HCT116 (cell line): ENCODE measurements at regions not wholly inside any gene's neighbourhood (a gene's known extent, or its start where the extent isn't known, plus 50 kb on each side); places are given as distances from the start of the nearest gene placed in this dataset.

ENCODE experiments used
- ATAC-seq: fragments of 200-7000 bp; cut with Tn5 transposase; 2 replicates; pipeline ENCODE4 v1.9.1; 2020; ENCODE audit warnings: mild to moderate bottlenecking, moderate library complexity
- BruUV-seq: library from RNA; stranded (reverse); fragments of 400-500 nt; replicated peaks from 2 replicates; lab custom pipeline; 2021; lab: Mats Ljungman, UMichigan
- CTCF ChIA-PET: fragments of 300-600 bp; sonication (Branson Sonifier 250); formaldehyde crosslinking; loops from one replicate; lab custom pipeline; 2021; ENCODE audit warnings: antibody characterized with exemption; lab: Charles Lee
- POLR2A ChIA-PET: fragments of 300-600, 350-600 bp; sonication (Branson Sonifier 250); formaldehyde crosslinking; loops from one replicate; lab custom pipeline; 2021; ENCODE audit warnings: antibody characterized with exemption; lab: Charles Lee
- RAD21 ChIA-PET, 2 experiments: fragments of 300-600 bp; sonication (Branson Sonifier 250); formaldehyde crosslinking; loops; one replicate each; lab custom pipeline; 2023; ENCODE audit warnings: low total read pairs in 2 of 2; ENCODE audit not compliant: uncharacterized antibody in 2 of 2, unreplicated experiment in 2 of 2, low non-redundant PET in 1 of 2; lab: Charles Lee
- DNase-seq: peaks from one replicate; pipeline ENCODE4 v3.0.0-alpha.2; 2010; ENCODE audit warnings: low read depth, low spot score
- H2AFZ ChIP-seq: fragments of 200-600 bp; shearing (Covaris generic), sonication (generic); 2 replicates; pipeline ENCODE4 v1.6.1; 2017; ENCODE audit warnings: low read depth, mixed run types, mixed read lengths, antibody characterized with exemption, low read length; ENCODE audit not compliant: poor library complexity, severe bottlenecking
- H3K27ac ChIP-seq: 2 replicates; pipeline ENCODE4 v1.5.1; 2012; ENCODE audit warnings: low read depth, low read length
- H3K27me3 ChIP-seq: fragments of 200-600 bp; sonication (generic); 2 replicates; pipeline ENCODE4 v1.6.1; 2016; ENCODE audit warnings: mixed run types, low read length, mixed read lengths; ENCODE audit not compliant: insufficient read depth
- H3K36me3 ChIP-seq, 2 experiments: fragments of 200-500 bp in 1 of 2; fragments of 200-600 bp in 1 of 2; sonication (Bioruptor generic) in 1 of 2; sonication (generic) in 1 of 2; 2 replicates each; pipeline versions ENCODE4 v1.5.1 to v1.6.1; 2014 to 2016; ENCODE audit warnings: low read length in 2 of 2, inconsistent platforms in 1 of 2, mixed read lengths in 1 of 2, mixed run types in 1 of 2; ENCODE audit not compliant: insufficient read depth in 2 of 2, control insufficient read depth in 1 of 2
- H3K4me1 ChIP-seq, 2 experiments: fragments of 200-600 bp in 1 of 2; sonication (generic) in 1 of 2; 2 replicates each; pipeline versions ENCODE4 v1.5.1 to v1.6.1; 2012 to 2017; ENCODE audit warnings: low read length in 2 of 2, inconsistent platforms in 1 of 2, mild to moderate bottlenecking in 1 of 2, mixed read lengths in 1 of 2, mixed run types in 1 of 2, moderate library complexity in 1 of 2; ENCODE audit not compliant: insufficient read depth in 2 of 2, control insufficient read depth in 1 of 2
- H3K4me2 ChIP-seq: fragments of 200-600 bp; sonication (generic); 2 replicates; pipeline ENCODE4 v1.6.1; 2017; ENCODE audit warnings: mixed run types, low read length, mixed read lengths
- H3K4me3 ChIP-seq, 2 experiments: fragments of 200-600 bp in 1 of 2; sonication (generic) in 1 of 2; replicated peaks in 1 of 2; 2 replicates each; pipeline ENCODE4 v1.5.1; 2011 to 2016; ENCODE audit warnings: low read length in 2 of 2, control low read depth in 1 of 2, low read depth in 1 of 2, mild to moderate bottlenecking in 1 of 2, mixed read lengths in 1 of 2, mixed run types in 1 of 2
- H3K79me2 ChIP-seq: fragments of 200-600 bp; sonication (generic); 2 replicates; pipeline ENCODE4 v1.6.1; 2017; ENCODE audit warnings: mild to moderate bottlenecking, mixed run types, low read length, moderate library complexity, mixed read lengths; ENCODE audit not compliant: insufficient read depth
- H3K9ac ChIP-seq: fragments of 200-600 bp; sonication (generic); 2 replicates; pipeline ENCODE4 v1.6.1; 2016; ENCODE audit warnings: low read length, mixed read lengths
- H3K9me2 ChIP-seq: fragments of 200-600 bp; sonication (generic), shearing (Covaris generic); 2 replicates; pipeline ENCODE4 v1.6.1; 2017; ENCODE audit warnings: mixed run types, mild to moderate bottlenecking, moderate library complexity; ENCODE audit not compliant: insufficient read depth
- H3K9me3 ChIP-seq, 2 experiments: fragments of 200-500 bp in 1 of 2; fragments of 200-600 bp in 1 of 2; sonication (Bioruptor generic) in 1 of 2; sonication (generic) in 1 of 2; 2 replicates each; pipeline ENCODE4 v1.6.1; 2014 to 2017; ENCODE audit warnings: low read length in 2 of 2, mixed read lengths in 2 of 2, inconsistent platforms in 1 of 2, low read depth in 1 of 2, mild to moderate bottlenecking in 1 of 2, mixed run types in 1 of 2, moderate library complexity in 1 of 2; ENCODE audit not compliant: control insufficient read depth in 1 of 2, insufficient read depth in 1 of 2
- H4K20me1 ChIP-seq: fragments of 200-600 bp; sonication (generic), shearing (Covaris generic); 2 replicates; pipeline ENCODE4 v1.6.1; 2017; ENCODE audit warnings: mixed run types, mild to moderate bottlenecking, moderate library complexity; ENCODE audit not compliant: insufficient read depth
- CBX3 ChIP-seq: IDR thresholded peaks from 2 replicates; pipeline ENCODE4 v1.6.1; 2012; ENCODE audit warnings: low read depth
- CTCF ChIP-seq, 3 experiments: fragments of 200-600 bp in 1 of 3; sonication (generic) in 1 of 3; IDR thresholded peaks in 2 of 3; conservative IDR thresholded peaks in 1 of 3; 2 replicates each; pipeline ENCODE4 v1.5.1; 2012 to 2017; ENCODE audit warnings: low read depth in 2 of 3, low read length in 2 of 3, antibody characterized with exemption in 1 of 3, borderline replicate concordance in 1 of 3, control low read depth in 1 of 3, mild to moderate bottlenecking in 1 of 3, mixed read lengths in 1 of 3, mixed run types in 1 of 3, moderate library complexity in 1 of 3; ENCODE audit not compliant: insufficient read depth in 1 of 3
- EGR1 ChIP-seq: IDR thresholded peaks from 2 replicates; pipeline ENCODE4 v1.6.1; 2012; ENCODE audit warnings: low read depth
- JUND ChIP-seq: IDR thresholded peaks from 2 replicates; pipeline ENCODE4 v1.6.1; 2012
- POLR2A ChIP-seq: IDR thresholded peaks from 2 replicates; pipeline ENCODE4 v1.7.0; 2011; ENCODE audit warnings: borderline replicate concordance; ENCODE audit not compliant: insufficient read depth, insufficient read length; ENCODE audit errors: extremely low read depth
- POLR2AphosphoS5 ChIP-seq: IDR thresholded peaks from 2 replicates; pipeline ENCODE4 v1.6.1; 2011; ENCODE audit warnings: mild to moderate bottlenecking, low read depth, low read length, moderate library complexity
- RAD21 ChIP-seq: IDR thresholded peaks from 2 replicates; pipeline ENCODE4 v1.6.1; 2012; ENCODE audit warnings: low read depth, mild to moderate bottlenecking
- SIN3A ChIP-seq: IDR thresholded peaks from 2 replicates; pipeline ENCODE4 v1.6.1; 2012; ENCODE audit warnings: low read depth
- SP1 ChIP-seq: IDR thresholded peaks from 2 replicates; pipeline ENCODE4 v1.6.1; 2012; ENCODE audit warnings: low read depth
- SRF ChIP-seq: IDR thresholded peaks from 2 replicates; pipeline ENCODE4 v1.6.1; 2012; ENCODE audit warnings: low read depth
- TCF7L2 ChIP-seq: IDR thresholded peaks from 2 replicates; pipeline ENCODE4 v1.7.0; 2011; ENCODE audit warnings: borderline replicate concordance, inconsistent platforms; ENCODE audit not compliant: insufficient read depth, insufficient read length; ENCODE audit errors: extremely low read depth
- ZBTB33 ChIP-seq: IDR thresholded peaks from 2 replicates; pipeline ENCODE4 v1.6.1; 2011; ENCODE audit warnings: mild to moderate bottlenecking, low read length, moderate library complexity; ENCODE audit not compliant: insufficient replicate concordance; ENCODE audit errors: extremely low read depth
- ZFX ChIP-seq: fragments of 450-650 bp; IDR thresholded peaks from 2 replicates; pipeline ENCODE4 v1.6.1; 2017
- ZNF274 ChIP-seq: fragments of 200-500 bp; sonication (Bioruptor generic); IDR thresholded peaks from 2 replicates; pipeline ENCODE4 v1.6.1; 2014; ENCODE audit warnings: mild to moderate bottlenecking, low read depth, low read length, inconsistent platforms
- intact Hi-C: fragments of 100-400 bp; cut with micrococcal nuclease; formaldehyde crosslinking; loops from 2 replicates; pipeline ENCODE4 v1.10.0; 2022
- TF ChIP-seq, protein P1 (sequence below): IDR thresholded peaks from 2 replicates; pipeline ENCODE4 v1.6.1; 2012
- TF ChIP-seq, protein P2 (sequence below): IDR thresholded peaks from 2 replicates; pipeline ENCODE4 v1.6.1; 2012; ENCODE audit warnings: low read depth

DNA sequence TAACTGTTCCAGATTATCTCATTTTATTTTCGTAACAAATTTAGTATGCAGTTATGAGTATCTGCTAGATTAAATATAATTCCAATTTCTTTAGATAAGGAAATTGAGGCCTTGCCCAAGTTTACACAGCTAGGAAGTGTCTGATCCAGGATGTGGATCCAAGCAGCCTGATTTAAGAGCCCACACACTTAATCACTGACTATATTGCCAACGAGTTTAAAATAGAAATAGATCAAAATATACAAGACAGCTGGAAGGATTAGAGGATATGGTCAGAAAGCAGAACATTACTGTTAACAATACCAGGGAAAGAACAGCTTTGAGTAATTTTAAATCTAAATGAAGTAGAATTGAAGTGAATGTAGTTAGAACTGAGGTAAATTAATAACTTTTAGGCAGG lies 215.2 kb downstream of the C3orf38 start (continued):
- TF ChIP-seq SIN3A = no peak
- no peak for TF ChIP-seq JUND

- no peaks in the 10 kb centered on the region for H3K79me2 ChIP-seq
- intact Hi-C loops = no loop called here
- RAD21 ChIA-PET = no interaction called here
- no peaks in the 10 kb centered on the region for H4K20me1 ChIP-seq
- H3K36me3 ChIP-seq = no peaks in the 10 kb centered on the region
- CTCF ChIA-PET = no interaction called here
- no peak overlapping the region for H3K9ac ChIP-seq
- no peaks in the 10 kb centered on the region for H3K27me3 ChIP-seq
- POLR2A ChIA-PET = no interaction called here
- H2AFZ ChIP-seq = no peak overlapping the region
- H3K9me2 ChIP-seq = no peaks in the 10 kb centered on the region
- DNase-seq (no peak), ATAC-seq (no peak)
- H3K9me3 ChIP-seq = peaks cover 3 to 9% of the 10 kb centered on the region in 2 experiments; a peak in 2 of 4 replicates
- no peak overlapping the region for H3K4me3 ChIP-seq
- H3K4me2 ChIP-seq = no peak overlapping the region
- TF ChIP-seq, protein P1, sequence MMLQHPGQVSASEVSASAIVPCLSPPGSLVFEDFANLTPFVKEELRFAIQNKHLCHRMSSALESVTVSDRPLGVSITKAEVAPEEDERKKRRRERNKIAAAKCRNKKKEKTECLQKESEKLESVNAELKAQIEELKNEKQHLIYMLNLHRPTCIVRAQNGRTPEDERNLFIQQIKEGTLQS = no peak
- TF ChIP-seq SIN3A (no peak), POLR2A (no peak), RAD21 (no peak), CTCF (IDR thresholded peaks at IDR 0.05 in 2 of 3, conservative IDR thresholded peaks at IDR 0.05 in 1 of 3; ENCODE audit: borderline replicate concordance in 1 of 3, insufficient read depth in 1 of 3, low read depth in 2 of 3, low read length in 2 of 3) (no peak), ZNF274 (no peak), SP1 (no peak), ZFX (no peak), EGR1 (no peak), CBX3 (no peak), TCF7L2 (no peak), ZBTB33 (no peak), SRF (no peak), POLR2AphosphoS5 (no peak)
- TF ChIP-seq, protein P2, sequence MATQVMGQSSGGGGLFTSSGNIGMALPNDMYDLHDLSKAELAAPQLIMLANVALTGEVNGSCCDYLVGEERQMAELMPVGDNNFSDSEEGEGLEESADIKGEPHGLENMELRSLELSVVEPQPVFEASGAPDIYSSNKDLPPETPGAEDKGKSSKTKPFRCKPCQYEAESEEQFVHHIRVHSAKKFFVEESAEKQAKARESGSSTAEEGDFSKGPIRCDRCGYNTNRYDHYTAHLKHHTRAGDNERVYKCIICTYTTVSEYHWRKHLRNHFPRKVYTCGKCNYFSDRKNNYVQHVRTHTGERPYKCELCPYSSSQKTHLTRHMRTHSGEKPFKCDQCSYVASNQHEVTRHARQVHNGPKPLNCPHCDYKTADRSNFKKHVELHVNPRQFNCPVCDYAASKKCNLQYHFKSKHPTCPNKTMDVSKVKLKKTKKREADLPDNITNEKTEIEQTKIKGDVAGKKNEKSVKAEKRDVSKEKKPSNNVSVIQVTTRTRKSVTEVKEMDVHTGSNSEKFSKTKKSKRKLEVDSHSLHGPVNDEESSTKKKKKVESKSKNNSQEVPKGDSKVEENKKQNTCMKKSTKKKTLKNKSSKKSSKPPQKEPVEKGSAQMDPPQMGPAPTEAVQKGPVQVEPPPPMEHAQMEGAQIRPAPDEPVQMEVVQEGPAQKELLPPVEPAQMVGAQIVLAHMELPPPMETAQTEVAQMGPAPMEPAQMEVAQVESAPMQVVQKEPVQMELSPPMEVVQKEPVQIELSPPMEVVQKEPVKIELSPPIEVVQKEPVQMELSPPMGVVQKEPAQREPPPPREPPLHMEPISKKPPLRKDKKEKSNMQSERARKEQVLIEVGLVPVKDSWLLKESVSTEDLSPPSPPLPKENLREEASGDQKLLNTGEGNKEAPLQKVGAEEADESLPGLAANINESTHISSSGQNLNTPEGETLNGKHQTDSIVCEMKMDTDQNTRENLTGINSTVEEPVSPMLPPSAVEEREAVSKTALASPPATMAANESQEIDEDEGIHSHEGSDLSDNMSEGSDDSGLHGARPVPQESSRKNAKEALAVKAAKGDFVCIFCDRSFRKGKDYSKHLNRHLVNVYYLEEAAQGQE = no peak
- H3K4me1 ChIP-seq = no peaks in the 10 kb centered on the region
- BruUV-seq = no TSS peak
- H3K27ac ChIP-seq = no peak overlapping the region
Measured at GRCh38 chr3:88369337-88369736, 219.6 kb downstream of the C3orf38 start.
